GM12878 (cell line): ENCODE measurements at regions not wholly inside any gene's neighbourhood (a gene's known extent, or its start where the extent isn't known, plus 50 kb on each side); places are given as distances from the start of the nearest gene placed in this dataset.

Experiments used
- CEBPB ChIP-seq, 2 experiments: fragments of 150-350 bp in 1 of 2; IDR thresholded peaks; 2 replicates each; pipeline ENCODE4 v1.6.1; 2012 to 2014; ENCODE audit warnings: low read depth in 2 of 2, low read length in 2 of 2, borderline replicate concordance in 1 of 2, inconsistent platforms in 1 of 2
- CTCF ChIP-seq, 3 experiments: IDR thresholded peaks in 2 of 3; conservative IDR thresholded peaks in 1 of 3; 2 replicates each; pipeline ENCODE4 v1.5.1; 2011; ENCODE audit warnings: low read depth in 3 of 3, low read length in 3 of 3, mild to moderate bottlenecking in 3 of 3, control low read depth in 2 of 3, moderate library complexity in 2 of 3, inconsistent platforms in 1 of 3, mixed read lengths in 1 of 3; ENCODE audit not compliant: control insufficient read depth in 2 of 3, insufficient read depth in 1 of 3; ENCODE audit errors: extremely low read depth in 1 of 3
- ELK1 ChIP-seq: IDR thresholded peaks from 2 replicates; pipeline ENCODE4 v1.6.1; 2012; ENCODE audit warnings: low read depth, low read length, improper control_type of control experiment
- POLR2A ChIP-seq: IDR thresholded peaks from 2 replicates; pipeline ENCODE4 v1.6.1; 2011; ENCODE audit warnings: low read depth, mild to moderate bottlenecking, low read length
- SMC3 ChIP-seq: IDR thresholded peaks from 2 replicates; pipeline ENCODE4 v1.6.1; 2011; ENCODE audit warnings: low read length, improper control_type of control experiment, borderline replicate concordance
- TAF1 ChIP-seq: IDR thresholded peaks from 2 replicates; pipeline ENCODE4 v1.6.1; 2011; ENCODE audit warnings: mild to moderate bottlenecking, low read depth, low read length, borderline replicate concordance
- TF ChIP-seq, protein P1 (sequence below): fragments of 450-650 bp; IDR thresholded peaks from 2 replicates; pipeline ENCODE4 v1.6.1; 2017; ENCODE audit warnings: antibody characterized with exemption, mild to moderate bottlenecking, moderate library complexity
- TF ChIP-seq, protein P2 (sequence below): IDR thresholded peaks from 2 replicates; pipeline ENCODE4 v1.6.1; 2011; ENCODE audit warnings: low read depth, low read length, improper control_type of control experiment, borderline replicate concordance

DNA sequence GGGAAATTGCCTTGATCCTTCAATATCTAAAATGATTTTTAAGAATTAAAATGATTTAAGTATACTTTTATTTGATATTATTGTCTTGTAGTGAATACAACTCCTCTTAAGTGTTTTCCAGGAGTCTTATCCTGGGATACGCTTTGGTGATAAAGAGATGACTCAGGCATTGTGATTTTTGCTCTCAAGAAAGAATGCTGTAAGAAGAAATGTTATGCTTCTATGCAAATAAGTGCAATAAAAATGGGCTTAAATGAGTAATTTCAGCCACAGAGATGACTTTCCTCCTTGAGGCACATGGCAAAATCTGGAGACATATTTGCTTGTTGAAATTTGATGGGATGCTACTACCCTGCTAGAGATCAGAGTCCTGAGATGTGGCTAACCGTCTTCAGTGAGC, 358.6 kb upstream of the BCHE start:
- TF ChIP-seq POLR2A (no peak), CEBPB (IDR thresholded peaks at IDR 0.05; ENCODE audit: borderline replicate concordance in 1 of 2, low read depth in 2 of 2, low read length in 2 of 2) (no peak), SMC3 (no peak), CTCF (IDR thresholded peaks at IDR 0.05 in 2 of 3, conservative IDR thresholded peaks at IDR 0.05 in 1 of 3; ENCODE audit: control insufficient read depth in 2 of 3, extremely low read depth in 1 of 3, insufficient read depth in 1 of 3, low read depth in 3 of 3, low read length in 3 of 3) (no peak), TAF1 (no peak), ELK1 (no peak)
- TF ChIP-seq, protein P1, sequence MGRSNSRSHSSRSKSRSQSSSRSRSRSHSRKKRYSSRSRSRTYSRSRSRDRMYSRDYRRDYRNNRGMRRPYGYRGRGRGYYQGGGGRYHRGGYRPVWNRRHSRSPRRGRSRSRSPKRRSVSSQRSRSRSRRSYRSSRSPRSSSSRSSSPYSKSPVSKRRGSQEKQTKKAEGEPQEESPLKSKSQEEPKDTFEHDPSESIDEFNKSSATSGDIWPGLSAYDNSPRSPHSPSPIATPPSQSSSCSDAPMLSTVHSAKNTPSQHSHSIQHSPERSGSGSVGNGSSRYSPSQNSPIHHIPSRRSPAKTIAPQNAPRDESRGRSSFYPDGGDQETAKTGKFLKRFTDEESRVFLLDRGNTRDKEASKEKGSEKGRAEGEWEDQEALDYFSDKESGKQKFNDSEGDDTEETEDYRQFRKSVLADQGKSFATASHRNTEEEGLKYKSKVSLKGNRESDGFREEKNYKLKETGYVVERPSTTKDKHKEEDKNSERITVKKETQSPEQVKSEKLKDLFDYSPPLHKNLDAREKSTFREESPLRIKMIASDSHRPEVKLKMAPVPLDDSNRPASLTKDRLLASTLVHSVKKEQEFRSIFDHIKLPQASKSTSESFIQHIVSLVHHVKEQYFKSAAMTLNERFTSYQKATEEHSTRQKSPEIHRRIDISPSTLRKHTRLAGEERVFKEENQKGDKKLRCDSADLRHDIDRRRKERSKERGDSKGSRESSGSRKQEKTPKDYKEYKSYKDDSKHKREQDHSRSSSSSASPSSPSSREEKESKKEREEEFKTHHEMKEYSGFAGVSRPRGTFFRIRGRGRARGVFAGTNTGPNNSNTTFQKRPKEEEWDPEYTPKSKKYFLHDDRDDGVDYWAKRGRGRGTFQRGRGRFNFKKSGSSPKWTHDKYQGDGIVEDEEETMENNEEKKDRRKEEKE, result no peak
- TF ChIP-seq, protein P2, sequence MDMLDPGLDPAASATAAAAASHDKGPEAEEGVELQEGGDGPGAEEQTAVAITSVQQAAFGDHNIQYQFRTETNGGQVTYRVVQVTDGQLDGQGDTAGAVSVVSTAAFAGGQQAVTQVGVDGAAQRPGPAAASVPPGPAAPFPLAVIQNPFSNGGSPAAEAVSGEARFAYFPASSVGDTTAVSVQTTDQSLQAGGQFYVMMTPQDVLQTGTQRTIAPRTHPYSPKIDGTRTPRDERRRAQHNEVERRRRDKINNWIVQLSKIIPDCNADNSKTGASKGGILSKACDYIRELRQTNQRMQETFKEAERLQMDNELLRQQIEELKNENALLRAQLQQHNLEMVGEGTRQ, result no peak
